ENCODE measurements at regions not wholly inside any gene's neighbourhood (a gene's known extent, or its start where the extent isn't known, plus 50 kb on each side); places are given as distances from the start of the nearest gene placed in this dataset.
"Not testable (repeated sequence)": the region's sequence is repeated elsewhere in the genome, so short reads cannot be mapped to it uniquely, and the experiment has no call there.

- H3K4me3 ChIP-seq (ENCODE audit: low read depth, low read length), result no peak overlapping the region
- no peaks in the 10 kb centered on the region for H3K79me2 ChIP-seq (ENCODE audit: control insufficient read depth, insufficient read depth, low read length, unreplicated experiment)
- no peak overlapping the region for H3K27ac ChIP-seq (ENCODE audit: low read depth, low read length)
- H3K4me1 ChIP-seq (ENCODE audit: control insufficient read depth, insufficient read depth, low read length, unreplicated experiment), result no peaks in the 10 kb centered on the region
- no peaks in the 10 kb centered on the region for H3K36me3 ChIP-seq (ENCODE audit: insufficient read depth, low read length)
- H3K27me3 ChIP-seq (ENCODE audit: insufficient read depth, low read length), result no peaks in the 10 kb centered on the region
- no peak overlapping the region for H2AFZ ChIP-seq (ENCODE audit: low read length, unreplicated experiment)
Observed at GRCh38 chr6:78639111-78640110, 227.9 kb upstream of the IRAK1BP1 start.

GRCh38 chr6:78643976-78644375 lies 223.4 kb upstream of the IRAK1BP1 start:
- H3K79me2 ChIP-seq (ENCODE audit: control insufficient read depth, insufficient read depth, low read length, unreplicated experiment); H3K4me3 ChIP-seq (ENCODE audit: low read depth, low read length); H3K27ac ChIP-seq (ENCODE audit: low read depth, low read length); H3K27me3 ChIP-seq (ENCODE audit: insufficient read depth, low read length); H3K4me1 ChIP-seq (ENCODE audit: control insufficient read depth, insufficient read depth, low read length, unreplicated experiment); H2AFZ ChIP-seq (ENCODE audit: low read length, unreplicated experiment); H3K36me3 ChIP-seq (ENCODE audit: insufficient read depth, low read length): not testable (repeated sequence)

GRCh38 chr6:78646542-78647415 lies 220.6 kb upstream of the IRAK1BP1 start:
- not testable (repeated sequence) for H3K4me3 ChIP-seq (ENCODE audit: low read depth, low read length); H3K4me1 ChIP-seq (ENCODE audit: control insufficient read depth, insufficient read depth, low read length, unreplicated experiment); H3K27ac ChIP-seq (ENCODE audit: low read depth, low read length); H3K79me2 ChIP-seq (ENCODE audit: control insufficient read depth, insufficient read depth, low read length, unreplicated experiment); H2AFZ ChIP-seq (ENCODE audit: low read length, unreplicated experiment); H3K36me3 ChIP-seq (ENCODE audit: insufficient read depth, low read length); H3K27me3 ChIP-seq (ENCODE audit: insufficient read depth, low read length)

GRCh38 chr6:78665819-78666218 lies 201.5 kb upstream of the IRAK1BP1 start:
- H3K4me3 ChIP-seq (ENCODE audit: low read depth, low read length); H2AFZ ChIP-seq (ENCODE audit: low read length, unreplicated experiment); H3K27me3 ChIP-seq (ENCODE audit: insufficient read depth, low read length); H3K36me3 ChIP-seq (ENCODE audit: insufficient read depth, low read length); H3K27ac ChIP-seq (ENCODE audit: low read depth, low read length); H3K79me2 ChIP-seq (ENCODE audit: control insufficient read depth, insufficient read depth, low read length, unreplicated experiment); H3K4me1 ChIP-seq (ENCODE audit: control insufficient read depth, insufficient read depth, low read length, unreplicated experiment): not testable (repeated sequence)

GRCh38 chr6:78666764-78667163 lies 200.6 kb upstream of the IRAK1BP1 start:
- no peaks in the 10 kb centered on the region for H3K27me3 ChIP-seq (ENCODE audit: insufficient read depth, low read length)
- H3K36me3 ChIP-seq (ENCODE audit: insufficient read depth, low read length), result no peaks in the 10 kb centered on the region
- no peaks in the 10 kb centered on the region for H3K79me2 ChIP-seq (ENCODE audit: control insufficient read depth, insufficient read depth, low read length, unreplicated experiment)
- no peaks in the 10 kb centered on the region for H3K4me1 ChIP-seq (ENCODE audit: control insufficient read depth, insufficient read depth, low read length, unreplicated experiment)
- no peak overlapping the region for H3K4me3 ChIP-seq (ENCODE audit: low read depth, low read length)
- H3K27ac ChIP-seq (ENCODE audit: low read depth, low read length), result no peak overlapping the region
- H2AFZ ChIP-seq (ENCODE audit: low read length, unreplicated experiment), result no peak overlapping the region

- H2AFZ ChIP-seq (ENCODE audit: low read length, unreplicated experiment), result no peak overlapping the region
- no peaks in the 10 kb centered on the region for H3K27me3 ChIP-seq (ENCODE audit: insufficient read depth, low read length)
- no peak overlapping the region for H3K4me3 ChIP-seq (ENCODE audit: low read depth, low read length)
- H3K36me3 ChIP-seq (ENCODE audit: insufficient read depth, low read length), result no peaks in the 10 kb centered on the region
- H3K79me2 ChIP-seq (ENCODE audit: control insufficient read depth, insufficient read depth, low read length, unreplicated experiment), result no peaks in the 10 kb centered on the region
- no peak overlapping the region for H3K27ac ChIP-seq (ENCODE audit: low read depth, low read length)
- H3K4me1 ChIP-seq (ENCODE audit: control insufficient read depth, insufficient read depth, low read length, unreplicated experiment), result no peaks in the 10 kb centered on the region
Observed at GRCh38 chr6:78670156-78670555, 197.2 kb upstream of the IRAK1BP1 start.

- no peaks in the 10 kb centered on the region for H3K79me2 ChIP-seq (ENCODE audit: control insufficient read depth, insufficient read depth, low read length, unreplicated experiment)
- no peaks in the 10 kb centered on the region for H3K4me1 ChIP-seq (ENCODE audit: control insufficient read depth, insufficient read depth, low read length, unreplicated experiment)
- no peaks in the 10 kb centered on the region for H3K27me3 ChIP-seq (ENCODE audit: insufficient read depth, low read length)
- peak overlapping the region; percentile 55 for H2AFZ ChIP-seq (ENCODE audit: low read length, unreplicated experiment)
- no peak overlapping the region for H3K4me3 ChIP-seq (ENCODE audit: low read depth, low read length)
- H3K27ac ChIP-seq (ENCODE audit: low read depth, low read length), result no peak overlapping the region
- H3K36me3 ChIP-seq (ENCODE audit: insufficient read depth, low read length), result no peaks in the 10 kb centered on the region
Observed at GRCh38 chr6:78670802-78671201, 196.5 kb upstream of the IRAK1BP1 start.

GRCh38 chr6:78676069-78677007 lies 191.0 kb upstream of the IRAK1BP1 start:
- not testable (repeated sequence) for H3K4me1 ChIP-seq (ENCODE audit: control insufficient read depth, insufficient read depth, low read length, unreplicated experiment); H3K79me2 ChIP-seq (ENCODE audit: control insufficient read depth, insufficient read depth, low read length, unreplicated experiment); H2AFZ ChIP-seq (ENCODE audit: low read length, unreplicated experiment); H3K27ac ChIP-seq (ENCODE audit: low read depth, low read length); H3K27me3 ChIP-seq (ENCODE audit: insufficient read depth, low read length); H3K4me3 ChIP-seq (ENCODE audit: low read depth, low read length); H3K36me3 ChIP-seq (ENCODE audit: insufficient read depth, low read length)

GRCh38 chr6:78688668-78689067 lies 178.7 kb upstream of the IRAK1BP1 start:
- Histone ChIP-seq H3K36me3 (ENCODE audit: insufficient read depth, low read length) (no peaks in the 10 kb centered on the region), H2AFZ (ENCODE audit: low read length, unreplicated experiment) (no peak overlapping the region), H3K4me1 (ENCODE audit: control insufficient read depth, insufficient read depth, low read length, unreplicated experiment) (no peaks in the 10 kb centered on the region), H3K79me2 (ENCODE audit: control insufficient read depth, insufficient read depth, low read length, unreplicated experiment) (no peaks in the 10 kb centered on the region), H3K27me3 (ENCODE audit: insufficient read depth, low read length) (peaks cover 32% of the 10 kb centered on the region), H3K27ac (ENCODE audit: low read depth, low read length) (no peak overlapping the region), H3K4me3 (ENCODE audit: low read depth, low read length) (no peak overlapping the region)

GRCh38 chr6:78693835-78694234 lies 173.5 kb upstream of the IRAK1BP1 start:
- H2AFZ ChIP-seq (ENCODE audit: low read length, unreplicated experiment), result no peak overlapping the region
- H3K36me3 ChIP-seq (ENCODE audit: insufficient read depth, low read length), result no peaks in the 10 kb centered on the region
- no peaks in the 10 kb centered on the region for H3K4me1 ChIP-seq (ENCODE audit: control insufficient read depth, insufficient read depth, low read length, unreplicated experiment)
- no peak overlapping the region for H3K27ac ChIP-seq (ENCODE audit: low read depth, low read length)
- H3K27me3 ChIP-seq (ENCODE audit: insufficient read depth, low read length), result peaks cover 15% of the 10 kb centered on the region
- no peaks in the 10 kb centered on the region for H3K79me2 ChIP-seq (ENCODE audit: control insufficient read depth, insufficient read depth, low read length, unreplicated experiment)
- no peak overlapping the region for H3K4me3 ChIP-seq (ENCODE audit: low read depth, low read length)
